Breast epithelium (tissue), 3 donors: ENCODE measurements at regions not wholly inside any gene's neighbourhood (a gene's known extent, or its start where the extent isn't known, plus 50 kb on each side); places are given as distances from the start of the nearest gene placed in this dataset.

Experiments
- POLR2A ChIP-seq: fragments of 450-650 bp; IDR thresholded peaks from one replicate; pipeline ENCODE4 v1.6.1; 2016; ENCODE audit warnings: antibody characterized with exemption, mild to moderate bottlenecking, moderate library complexity
- POLR2AphosphoS5 ChIP-seq, 3 donors: sonication (generic); formaldehyde crosslinking; IDR thresholded peaks; one replicate each; pipeline ENCODE4 v1.6.1; 2017; ENCODE audit warnings: antibody characterized with exemption in 3 of 3
- TF ChIP-seq, protein P1 (sequence below), 3 donors: fragments of 450-650 bp; IDR thresholded peaks; one replicate each; pipeline ENCODE4 v1.5.1; 2016 to 2017; ENCODE audit warnings: antibody characterized with exemption in 3 of 3, mild to moderate bottlenecking in 3 of 3, moderate library complexity in 3 of 3

DNA sequence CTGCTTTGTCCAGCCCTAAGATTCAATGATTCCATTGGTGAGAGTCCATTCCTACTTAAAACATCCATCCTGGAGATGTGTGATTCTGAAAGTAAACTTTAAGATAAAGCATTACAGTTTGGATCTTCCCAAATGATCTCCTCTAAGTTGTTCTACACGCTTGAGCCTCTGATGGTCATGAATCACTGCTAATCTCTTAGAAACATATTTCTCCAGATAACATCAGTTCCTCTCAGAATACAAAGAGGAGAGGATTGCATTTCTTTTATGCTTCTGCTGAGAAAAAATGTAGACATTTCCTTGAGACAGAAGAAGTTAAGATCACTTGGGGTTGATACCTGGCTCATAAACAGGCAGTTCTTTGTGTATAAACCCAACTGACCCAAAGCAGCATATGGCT lies 281.2 kb upstream of the DPH6 start:
- TF ChIP-seq, protein P1, sequence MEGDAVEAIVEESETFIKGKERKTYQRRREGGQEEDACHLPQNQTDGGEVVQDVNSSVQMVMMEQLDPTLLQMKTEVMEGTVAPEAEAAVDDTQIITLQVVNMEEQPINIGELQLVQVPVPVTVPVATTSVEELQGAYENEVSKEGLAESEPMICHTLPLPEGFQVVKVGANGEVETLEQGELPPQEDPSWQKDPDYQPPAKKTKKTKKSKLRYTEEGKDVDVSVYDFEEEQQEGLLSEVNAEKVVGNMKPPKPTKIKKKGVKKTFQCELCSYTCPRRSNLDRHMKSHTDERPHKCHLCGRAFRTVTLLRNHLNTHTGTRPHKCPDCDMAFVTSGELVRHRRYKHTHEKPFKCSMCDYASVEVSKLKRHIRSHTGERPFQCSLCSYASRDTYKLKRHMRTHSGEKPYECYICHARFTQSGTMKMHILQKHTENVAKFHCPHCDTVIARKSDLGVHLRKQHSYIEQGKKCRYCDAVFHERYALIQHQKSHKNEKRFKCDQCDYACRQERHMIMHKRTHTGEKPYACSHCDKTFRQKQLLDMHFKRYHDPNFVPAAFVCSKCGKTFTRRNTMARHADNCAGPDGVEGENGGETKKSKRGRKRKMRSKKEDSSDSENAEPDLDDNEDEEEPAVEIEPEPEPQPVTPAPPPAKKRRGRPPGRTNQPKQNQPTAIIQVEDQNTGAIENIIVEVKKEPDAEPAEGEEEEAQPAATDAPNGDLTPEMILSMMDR (IDR thresholded peaks at IDR 0.05), result no peak
- no peak for TF ChIP-seq POLR2AphosphoS5 (IDR thresholded peaks at IDR 0.05)
- TF ChIP-seq POLR2A, result no peak
